SK-N-SH treated with all-trans-retinoic acid at 6 μM for 48 hours (cell line): ENCODE measurements at regions not wholly inside any gene's neighbourhood (a gene's known extent, or its start where the extent isn't known, plus 50 kb on each side); places are given as distances from the start of the nearest gene placed in this dataset.

Source experiments
- ARNTL ChIP-seq: fragments of 450-650 bp; formaldehyde crosslinking; IDR thresholded peaks from 2 replicates; pipeline ENCODE4 v1.5.0; 2020; ENCODE audit warnings: low read depth, mild to moderate bottlenecking, moderate library complexity, borderline replicate concordance
- CREB5 ChIP-seq: fragments of 250-450 bp; sonication (Bioruptor Pico); IDR thresholded peaks from 2 replicates; pipeline ENCODE4 v1.5.1; 2020; ENCODE audit warnings: low read depth, mild to moderate bottlenecking, moderate library complexity
- CSDC2 ChIP-seq: fragments of 250-450 bp; sonication (Bioruptor Pico); IDR thresholded peaks from 2 replicates; pipeline ENCODE4 v1.5.0; 2020; ENCODE audit warnings: mild to moderate bottlenecking, moderate library complexity
- ESRRG ChIP-seq: fragments of 250-450 bp; sonication (Bioruptor Pico); IDR thresholded peaks from 2 replicates; pipeline ENCODE4 v1.6.1; 2021; ENCODE audit warnings: mild to moderate bottlenecking
- PATZ1 ChIP-seq: fragments of 250-450 bp; sonication (Bioruptor Pico); IDR thresholded peaks from 2 replicates; pipeline ENCODE4 v1.8.0; 2020; ENCODE audit warnings: mild to moderate bottlenecking, moderate library complexity, borderline replicate concordance
- ZNF70 ChIP-seq: fragments of 450-650 bp; formaldehyde crosslinking; IDR thresholded peaks from 2 replicates; pipeline ENCODE4 v1.5.0; 2020; ENCODE audit warnings: mild to moderate bottlenecking, moderate library complexity

DNA sequence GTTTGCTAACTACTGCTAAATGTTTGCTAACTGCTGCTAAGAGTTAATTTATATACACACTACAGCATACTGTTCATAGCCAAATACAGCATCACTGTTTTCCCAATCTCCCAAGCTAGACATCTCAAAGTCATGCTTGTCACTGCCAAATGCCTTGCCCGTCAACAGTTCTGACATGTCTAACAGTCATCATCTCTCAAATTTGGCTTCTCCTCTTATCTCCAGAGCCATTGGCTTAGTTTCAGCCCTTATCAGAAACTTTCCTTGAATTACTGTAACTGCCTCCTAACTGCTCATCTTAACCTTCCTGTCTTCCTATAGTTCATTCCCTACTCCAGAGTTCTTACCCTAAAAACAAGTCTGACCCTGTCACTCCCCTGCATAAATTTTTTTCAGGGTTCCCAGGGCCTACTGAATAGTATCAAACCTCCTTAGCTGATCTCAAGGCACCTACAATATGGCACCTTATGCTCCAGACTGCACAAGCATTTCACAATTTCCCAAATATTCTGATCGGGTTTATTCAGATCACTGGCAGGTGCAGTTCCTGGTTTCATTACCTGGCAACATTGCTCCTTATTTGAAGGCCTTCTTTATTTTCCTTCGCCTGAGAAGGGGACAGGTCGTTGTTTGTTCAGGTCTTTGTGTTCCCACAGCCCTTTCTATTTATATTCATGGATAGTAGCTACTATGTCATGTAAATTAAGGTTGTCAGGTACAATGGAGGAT, 55.9 kb upstream of the ANKRD55 start:
- no peak for TF ChIP-seq CREB5 (CRISPR knock-in tag)
- TF ChIP-seq ESRRG (CRISPR knock-in tag) = no peak
- TF ChIP-seq CSDC2 = no peak
- TF ChIP-seq ZNF70 (CRISPR knock-in tag) = no peak
- TF ChIP-seq ARNTL (CRISPR knock-in tag) = no peak
- TF ChIP-seq PATZ1 = no peak
